ENCODE measurements at regions not wholly inside any gene's neighbourhood (a gene's known extent, or its start where the extent isn't known, plus 50 kb on each side); places are given as distances from the start of the nearest gene placed in this dataset.
"Not testable (repeated sequence)": the region's sequence is repeated elsewhere in the genome, so short reads cannot be mapped to it uniquely, and the experiment has no call there.

DNA sequence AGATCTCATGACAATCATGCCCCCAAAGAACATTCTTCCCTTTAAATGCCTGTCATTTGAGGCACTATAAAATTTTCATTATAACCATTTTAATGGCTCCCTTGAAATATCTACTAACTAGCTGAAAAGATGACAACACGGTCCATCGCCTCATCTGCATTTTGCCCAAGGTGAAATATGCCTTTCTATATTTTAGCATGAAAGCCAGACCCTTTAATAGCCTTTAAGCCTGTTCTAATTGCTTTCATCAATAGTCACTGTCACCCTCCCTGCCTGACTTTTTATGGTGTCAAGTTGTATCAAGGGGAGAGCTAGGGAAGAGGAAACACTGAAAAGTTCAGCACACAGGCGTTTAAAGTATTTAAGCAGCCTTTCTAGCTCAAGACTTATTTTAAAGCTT is 144.1 kb upstream of the PRICKLE2 start:
- Mint-ChIP-seq H3K4me1 (ENCODE audit: unreplicated experiment) (peaks cover 24% of the 10 kb centered on the region), H3K36me3 (no peaks in the 10 kb centered on the region), H3K9me3 (no peaks in the 10 kb centered on the region), H3K27ac (no peak overlapping the region), H3K27me3 (no peaks in the 10 kb centered on the region), H3K4me3 (no peak overlapping the region)
- no peak for DNase-seq (ENCODE audit: extremely low spot score, unreplicated experiment)
- TF ChIP-seq, protein P1, sequence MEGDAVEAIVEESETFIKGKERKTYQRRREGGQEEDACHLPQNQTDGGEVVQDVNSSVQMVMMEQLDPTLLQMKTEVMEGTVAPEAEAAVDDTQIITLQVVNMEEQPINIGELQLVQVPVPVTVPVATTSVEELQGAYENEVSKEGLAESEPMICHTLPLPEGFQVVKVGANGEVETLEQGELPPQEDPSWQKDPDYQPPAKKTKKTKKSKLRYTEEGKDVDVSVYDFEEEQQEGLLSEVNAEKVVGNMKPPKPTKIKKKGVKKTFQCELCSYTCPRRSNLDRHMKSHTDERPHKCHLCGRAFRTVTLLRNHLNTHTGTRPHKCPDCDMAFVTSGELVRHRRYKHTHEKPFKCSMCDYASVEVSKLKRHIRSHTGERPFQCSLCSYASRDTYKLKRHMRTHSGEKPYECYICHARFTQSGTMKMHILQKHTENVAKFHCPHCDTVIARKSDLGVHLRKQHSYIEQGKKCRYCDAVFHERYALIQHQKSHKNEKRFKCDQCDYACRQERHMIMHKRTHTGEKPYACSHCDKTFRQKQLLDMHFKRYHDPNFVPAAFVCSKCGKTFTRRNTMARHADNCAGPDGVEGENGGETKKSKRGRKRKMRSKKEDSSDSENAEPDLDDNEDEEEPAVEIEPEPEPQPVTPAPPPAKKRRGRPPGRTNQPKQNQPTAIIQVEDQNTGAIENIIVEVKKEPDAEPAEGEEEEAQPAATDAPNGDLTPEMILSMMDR (conservative IDR thresholded peaks at IDR 0.05), result no peak

DNA sequence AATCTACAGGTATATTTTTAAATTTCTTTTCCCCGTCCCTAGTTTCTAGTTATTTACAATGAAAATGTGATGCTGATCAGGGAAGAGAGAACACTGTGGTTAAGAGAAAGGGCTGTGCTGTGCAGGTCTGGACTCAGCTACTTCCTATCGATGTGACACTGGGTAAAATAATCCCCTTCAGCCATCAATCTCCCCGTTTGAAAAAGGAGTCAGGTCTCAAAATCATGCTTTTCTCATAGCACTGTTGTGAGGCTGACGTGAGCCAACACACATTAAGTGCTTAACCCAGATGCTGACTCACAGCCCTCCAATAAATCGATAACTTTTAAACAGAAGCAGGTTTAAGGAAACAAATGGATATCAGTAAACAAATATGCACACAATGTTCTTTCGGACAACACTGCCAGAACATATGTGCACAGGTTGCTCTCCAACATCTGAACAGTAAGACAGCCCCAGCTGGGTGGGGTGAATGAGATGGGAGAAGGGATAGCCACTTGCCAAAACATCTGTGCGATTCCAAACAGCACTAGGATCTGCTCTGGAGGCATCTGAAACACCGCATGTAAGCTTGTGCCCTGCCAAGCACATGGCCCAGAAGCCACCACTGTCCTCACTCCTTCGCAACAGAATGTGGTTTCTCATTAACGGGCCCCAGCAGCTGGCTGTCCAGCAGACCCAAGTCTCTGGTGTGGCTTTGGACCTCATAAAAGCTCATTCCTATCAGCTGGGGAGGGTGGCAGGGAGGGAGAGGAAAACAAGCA is 143.2 kb upstream of the PRICKLE2 start:
- H3K27me3 Mint-ChIP-seq, result no peaks in the 10 kb centered on the region
- peak overlapping the region; percentile 1 for H3K4me3 Mint-ChIP-seq
- H3K27ac Mint-ChIP-seq, result peak overlapping the region; percentile 39
- H3K9me3 Mint-ChIP-seq, result no peaks in the 10 kb centered on the region
- no peak for DNase-seq (ENCODE audit: extremely low spot score, unreplicated experiment)
- peaks cover 24% of the 10 kb centered on the region for H3K4me1 Mint-ChIP-seq (ENCODE audit: unreplicated experiment)
- TF ChIP-seq, protein P1 (conservative IDR thresholded peaks at IDR 0.05), result no peak
- no peaks in the 10 kb centered on the region for H3K36me3 Mint-ChIP-seq

DNA sequence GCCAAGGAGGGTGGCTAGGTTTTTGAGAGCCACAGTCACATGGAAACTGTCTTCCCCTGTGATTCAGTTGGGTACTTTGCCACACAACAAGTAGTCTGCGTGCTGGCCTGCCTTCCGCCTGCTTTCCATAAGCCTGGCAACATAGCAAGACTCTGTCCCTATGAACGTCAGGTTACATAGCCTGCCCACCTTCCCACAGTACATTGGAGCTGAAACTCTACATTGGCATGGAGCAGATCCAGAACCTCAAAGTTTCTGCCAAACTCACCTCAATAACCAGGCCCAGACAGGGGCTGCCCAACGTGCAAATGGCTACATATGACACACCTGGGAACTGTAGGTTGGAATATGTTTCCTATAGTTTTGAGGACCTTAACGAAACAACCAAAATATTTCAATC is 140.6 kb upstream of the PRICKLE2 start:
- TF ChIP-seq, protein P1 (conservative IDR thresholded peaks at IDR 0.05), result no peak
- H3K4me3 Mint-ChIP-seq, result no peak overlapping the region
- H3K9me3 Mint-ChIP-seq, result no peaks in the 10 kb centered on the region
- H3K27ac Mint-ChIP-seq, result no peak overlapping the region
- peaks cover 35% of the 10 kb centered on the region for H3K4me1 Mint-ChIP-seq (ENCODE audit: unreplicated experiment)
- H3K36me3 Mint-ChIP-seq, result no peaks in the 10 kb centered on the region
- no peaks in the 10 kb centered on the region for H3K27me3 Mint-ChIP-seq
- DNase-seq (ENCODE audit: extremely low spot score, unreplicated experiment), result no peak

DNA sequence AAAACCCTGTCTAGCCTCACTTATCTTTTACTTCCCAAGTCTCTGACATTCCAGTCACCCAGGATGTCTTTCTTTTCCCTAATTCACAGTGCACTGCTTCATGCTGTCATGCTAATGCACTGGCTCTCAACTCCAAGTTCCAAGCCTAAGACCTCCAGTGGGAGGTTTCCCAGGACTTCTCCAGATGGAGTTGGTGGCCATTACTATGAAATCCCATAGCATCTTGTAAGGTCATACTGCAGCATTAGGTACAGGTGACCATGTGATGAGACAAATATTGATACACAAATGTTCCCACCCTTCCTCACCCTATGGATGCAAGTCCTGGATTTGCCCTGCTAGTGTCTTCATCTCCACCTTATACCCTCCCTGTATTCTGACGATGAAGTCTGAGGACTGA is 138.6 kb upstream of the PRICKLE2 start:
- TF ChIP-seq, protein P1 (conservative IDR thresholded peaks at IDR 0.05), result no peak
- H3K27ac Mint-ChIP-seq, result no peak overlapping the region
- H3K4me3 Mint-ChIP-seq, result no peak overlapping the region
- H3K36me3 Mint-ChIP-seq, result no peaks in the 10 kb centered on the region
- H3K4me1 Mint-ChIP-seq (ENCODE audit: unreplicated experiment), result peaks cover 35% of the 10 kb centered on the region
- H3K9me3 Mint-ChIP-seq, result no peaks in the 10 kb centered on the region
- no peak for DNase-seq (ENCODE audit: extremely low spot score, unreplicated experiment)
- H3K27me3 Mint-ChIP-seq, result no peaks in the 10 kb centered on the region

DNA sequence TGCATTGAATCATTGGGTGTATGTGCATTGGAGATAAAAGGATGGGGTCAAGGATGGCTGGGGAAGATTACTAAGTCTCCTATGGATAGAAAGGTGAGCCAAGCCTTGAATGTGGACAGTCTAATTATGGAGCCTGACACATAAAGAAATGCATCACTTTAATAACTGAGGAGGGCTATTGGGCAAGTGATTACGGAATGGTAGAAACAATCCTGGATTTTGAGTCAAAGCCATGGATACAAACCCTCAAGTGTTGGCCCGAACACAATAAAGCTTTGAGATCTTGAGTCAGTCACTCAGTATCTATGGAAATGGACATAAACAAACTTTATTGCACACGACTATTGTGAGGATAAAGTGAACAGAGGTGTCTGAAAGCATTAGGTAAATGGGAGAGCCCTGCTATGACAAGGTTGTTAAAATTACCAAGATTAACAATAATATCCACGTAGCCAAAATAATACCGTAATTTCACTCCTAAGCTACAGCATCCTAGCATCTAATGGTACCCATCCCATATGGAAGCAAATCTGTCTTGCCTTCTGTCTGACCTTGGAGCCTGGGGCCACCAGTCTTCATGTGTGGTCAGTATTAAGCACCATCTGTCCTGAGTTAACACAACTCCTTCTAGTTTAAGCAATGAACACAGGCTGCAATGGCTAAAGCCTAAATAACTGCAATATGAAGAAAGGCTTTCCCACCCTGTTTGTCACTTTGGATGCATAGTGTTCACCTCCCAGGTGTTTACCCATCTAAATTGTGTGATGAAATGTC is 136.9 kb upstream of the PRICKLE2 start:
- no peaks in the 10 kb centered on the region for H3K9me3 Mint-ChIP-seq
- no peaks in the 10 kb centered on the region for H3K27me3 Mint-ChIP-seq
- peaks cover 38% of the 10 kb centered on the region for H3K4me1 Mint-ChIP-seq (ENCODE audit: unreplicated experiment)
- H3K27ac Mint-ChIP-seq, result no peak overlapping the region
- no peaks in the 10 kb centered on the region for H3K36me3 Mint-ChIP-seq
- no peak overlapping the region for H3K4me3 Mint-ChIP-seq
- no peak for DNase-seq (ENCODE audit: extremely low spot score, unreplicated experiment)
- TF ChIP-seq, protein P1 (conservative IDR thresholded peaks at IDR 0.05), result no peak

DNA sequence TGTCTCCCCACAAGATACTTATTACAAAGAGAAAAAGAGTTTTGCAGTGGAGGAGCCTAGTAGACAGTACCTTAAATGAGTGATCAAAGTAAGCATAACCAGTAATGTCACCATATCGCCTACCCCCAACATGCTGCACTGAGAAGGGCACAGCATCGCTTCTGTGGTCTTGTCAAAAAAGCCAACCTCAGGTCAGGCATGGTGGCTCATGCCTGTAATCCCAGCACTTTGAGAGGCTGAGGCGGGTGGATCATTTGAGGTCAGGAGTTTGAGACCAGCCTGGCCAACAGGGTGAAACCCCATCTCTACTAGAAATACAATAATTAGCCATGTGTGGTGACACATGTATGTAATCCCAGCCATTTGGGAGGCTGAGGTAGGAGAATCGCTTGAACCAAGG is 135.8 kb upstream of the PRICKLE2 start:
- not testable (repeated sequence) for DNase-seq (ENCODE audit: extremely low spot score, unreplicated experiment); H3K36me3 Mint-ChIP-seq; H3K27me3 Mint-ChIP-seq; H3K27ac Mint-ChIP-seq; H3K9me3 Mint-ChIP-seq; H3K4me3 Mint-ChIP-seq
- H3K4me1 Mint-ChIP-seq (ENCODE audit: unreplicated experiment), result peaks cover 38% of the 10 kb centered on the region

Data from type B pancreatic cell (in vitro differentiated cells).